HG03039 (cell line): ENCODE measurements at regions not wholly inside any gene's neighbourhood (a gene's known extent, or its start where the extent isn't known, plus 50 kb on each side); places are given as distances from the start of the nearest gene placed in this dataset.
"Not testable (repeated sequence)": the region's sequence is repeated elsewhere in the genome, so short reads cannot be mapped to it uniquely, and the experiment has no call there.

Experiments used
- ATAC-seq: cut with Tn5 transposase; IDR thresholded peaks from one replicate; pipeline ENCODE4 v1.9.1; 2021; ENCODE audit warnings: mild to moderate bottlenecking, moderate library complexity; ENCODE audit not compliant: unreplicated experiment

GRCh38 chr17:30731210-30732132, 93.0 kb downstream of the CRLF3 start:
- peak; percentile 93 for ATAC-seq

GRCh38 chr17:30730837-30731209, 93.7 kb downstream of the CRLF3 start:
- ATAC-seq: not testable (repeated sequence)

- ATAC-seq: not testable (repeated sequence)
Observed at GRCh38 chr17:30730171-30730836, 94.2 kb downstream of the CRLF3 start.

GRCh38 chr17:30729471-30730170, 94.9 kb downstream of the CRLF3 start:
- not testable (repeated sequence) for ATAC-seq

- ATAC-seq: not testable (repeated sequence)
Observed at GRCh38 chr17:30727517-30727916, 97.0 kb downstream of the CRLF3 start.

GRCh38 chr17:30726734-30727133, 97.8 kb downstream of the CRLF3 start:
- ATAC-seq: not testable (repeated sequence)

GRCh38 chr17:30726310-30726709, 98.2 kb downstream of the CRLF3 start:
- not testable (repeated sequence) for ATAC-seq

GRCh38 chr17:30724034-30724650, 100.3 kb downstream of the CRLF3 start:
- not testable (repeated sequence) for ATAC-seq

- ATAC-seq: not testable (repeated sequence)
Observed at GRCh38 chr17:30722114-30722780, 102.2 kb downstream of the CRLF3 start.

GRCh38 chr17:30720971-30721370, 103.5 kb downstream of the CRLF3 start:
- not testable (repeated sequence) for ATAC-seq

GRCh38 chr17:30720013-30720471, 104.5 kb downstream of the CRLF3 start:
- ATAC-seq: no peak

GRCh38 chr17:30719131-30719973, 105.1 kb downstream of the CRLF3 start:
- not testable (repeated sequence) for ATAC-seq

GRCh38 chr17:30718691-30719090, 105.8 kb downstream of the CRLF3 start:
- not testable (repeated sequence) for ATAC-seq

- ATAC-seq: not testable (repeated sequence)
Observed at GRCh38 chr17:30718099-30718447, 106.4 kb downstream of the CRLF3 start.

- ATAC-seq: no peak
Observed at GRCh38 chr17:30717291-30718098, 107.0 kb downstream of the CRLF3 start.

- no peak for ATAC-seq
Observed at GRCh38 chr17:30716461-30717290, 107.8 kb downstream of the CRLF3 start.

GRCh38 chr17:30714825-30715622, 109.5 kb downstream of the CRLF3 start:
- not testable (repeated sequence) for ATAC-seq
